ENCODE measurements at regions not wholly inside any gene's neighbourhood (a gene's known extent, or its start where the extent isn't known, plus 50 kb on each side); places are given as distances from the start of the nearest gene placed in this dataset.
"Not testable (repeated sequence)": the region's sequence is repeated elsewhere in the genome, so short reads cannot be mapped to it uniquely, and the experiment has no call there.

GRCh38 chr16:29175411-29176153, 190.7 kb downstream of the LAT start:
- not testable (repeated sequence) for TF ChIP-seq CTCF, POLR2AphosphoS5, POLR2A (IDR thresholded peaks at IDR 0.05)
